Astrocyte (in vitro differentiated cells and primary cell): ENCODE measurements at regions not wholly inside any gene's neighbourhood (a gene's known extent, or its start where the extent isn't known, plus 50 kb on each side); places are given as distances from the start of the nearest gene placed in this dataset.
"Not testable (repeated sequence)": the region's sequence is repeated elsewhere in the genome, so short reads cannot be mapped to it uniquely, and the experiment has no call there.

Experiments used
- DNase-seq: peaks from one replicate; pipeline ENCODE4 v3.0.0-alpha.2; 2010; ENCODE audit warnings: low read depth
- FAIRE-seq: peaks from 2 replicates; lab custom pipeline; 2011; peaks lifted over from hg19 to GRCh38; lab: Jason Lieb, UNC
- H2AFZ ChIP-seq: 2 replicates; pipeline ENCODE4 v1.6.0; 2012; ENCODE audit warnings: low read depth, low read length, inconsistent platforms
- H3K27ac ChIP-seq: 2 replicates; pipeline ENCODE4 v1.5.1; 2011; ENCODE audit warnings: low read depth, low read length, inconsistent platforms
- H3K27me3 ChIP-seq: 2 replicates; pipeline ENCODE4 v1.6.0; 2011; ENCODE audit warnings: low read length, inconsistent platforms; ENCODE audit not compliant: insufficient read depth
- H3K36me3 ChIP-seq: 2 replicates; pipeline ENCODE4 v1.5.1; 2011; ENCODE audit warnings: low read length, inconsistent platforms; ENCODE audit not compliant: insufficient read depth
- H3K4me1 ChIP-seq: 2 replicates; pipeline ENCODE4 v1.5.1; 2011; ENCODE audit warnings: low read length, inconsistent platforms; ENCODE audit not compliant: insufficient read depth
- H3K4me2 ChIP-seq: 2 replicates; pipeline ENCODE4 v1.6.0; 2012; ENCODE audit warnings: low read length, inconsistent platforms
- H3K4me3 ChIP-seq: 2 replicates; pipeline ENCODE4 v1.5.1; 2011; ENCODE audit warnings: low read depth, mild to moderate bottlenecking, low read length, inconsistent platforms; ENCODE audit not compliant: insufficient read depth
- H3K79me2 ChIP-seq: 2 replicates; pipeline ENCODE4 v1.6.0; 2012; ENCODE audit warnings: mild to moderate bottlenecking, low read length, inconsistent platforms; ENCODE audit not compliant: insufficient read depth
- H3K9ac ChIP-seq: 2 replicates; pipeline ENCODE4 v1.6.0; 2012; ENCODE audit warnings: mild to moderate bottlenecking, low read length, inconsistent platforms
- H3K9me3 ChIP-seq: 2 replicates; pipeline ENCODE4 v1.5.1; 2012; ENCODE audit warnings: low read depth, mild to moderate bottlenecking, low read length, inconsistent platforms; ENCODE audit not compliant: insufficient read depth
- H4K20me1 ChIP-seq: 2 replicates; pipeline ENCODE4 v1.6.0; 2012; ENCODE audit warnings: low read length, inconsistent platforms; ENCODE audit not compliant: insufficient read depth
- H3K27ac Mint-ChIP-seq: one replicate; pipeline ENCODE4 v1.8.0; 2021; ENCODE audit warnings: mild to moderate bottlenecking, mixed read lengths; ENCODE audit not compliant: unreplicated experiment
- H3K27me3 Mint-ChIP-seq: one replicate; pipeline ENCODE4 v1.8.0; 2021; ENCODE audit warnings: low read depth, mixed read lengths; ENCODE audit not compliant: unreplicated experiment
- H3K36me3 Mint-ChIP-seq: one replicate; pipeline ENCODE4 v1.8.0; 2021; ENCODE audit warnings: low read depth, mixed read lengths; ENCODE audit not compliant: unreplicated experiment
- H3K4me1 Mint-ChIP-seq: one replicate; pipeline ENCODE4 v1.8.0; 2021; ENCODE audit warnings: low read depth, mixed read lengths; ENCODE audit not compliant: unreplicated experiment
- H3K4me3 Mint-ChIP-seq: one replicate; pipeline ENCODE4 v1.8.0; 2021; ENCODE audit warnings: mild to moderate bottlenecking, moderate library complexity, mixed read lengths; ENCODE audit not compliant: unreplicated experiment
- H3K9me3 Mint-ChIP-seq: one replicate; pipeline ENCODE4 v1.8.0; 2021; ENCODE audit warnings: mild to moderate bottlenecking, mixed read lengths; ENCODE audit not compliant: unreplicated experiment
- EZH2 ChIP-seq: IDR thresholded peaks from 2 replicates; pipeline ENCODE4 v1.6.1; 2012; ENCODE audit warnings: mild to moderate bottlenecking, low read length, inconsistent platforms; ENCODE audit not compliant: insufficient read depth
- TF ChIP-seq, protein P1 (sequence below): IDR thresholded peaks from 2 replicates; pipeline ENCODE4 v1.5.1; 2011; ENCODE audit warnings: low read depth, mild to moderate bottlenecking, inconsistent platforms, low read length, moderate library complexity; ENCODE audit not compliant: insufficient read depth

DNA sequence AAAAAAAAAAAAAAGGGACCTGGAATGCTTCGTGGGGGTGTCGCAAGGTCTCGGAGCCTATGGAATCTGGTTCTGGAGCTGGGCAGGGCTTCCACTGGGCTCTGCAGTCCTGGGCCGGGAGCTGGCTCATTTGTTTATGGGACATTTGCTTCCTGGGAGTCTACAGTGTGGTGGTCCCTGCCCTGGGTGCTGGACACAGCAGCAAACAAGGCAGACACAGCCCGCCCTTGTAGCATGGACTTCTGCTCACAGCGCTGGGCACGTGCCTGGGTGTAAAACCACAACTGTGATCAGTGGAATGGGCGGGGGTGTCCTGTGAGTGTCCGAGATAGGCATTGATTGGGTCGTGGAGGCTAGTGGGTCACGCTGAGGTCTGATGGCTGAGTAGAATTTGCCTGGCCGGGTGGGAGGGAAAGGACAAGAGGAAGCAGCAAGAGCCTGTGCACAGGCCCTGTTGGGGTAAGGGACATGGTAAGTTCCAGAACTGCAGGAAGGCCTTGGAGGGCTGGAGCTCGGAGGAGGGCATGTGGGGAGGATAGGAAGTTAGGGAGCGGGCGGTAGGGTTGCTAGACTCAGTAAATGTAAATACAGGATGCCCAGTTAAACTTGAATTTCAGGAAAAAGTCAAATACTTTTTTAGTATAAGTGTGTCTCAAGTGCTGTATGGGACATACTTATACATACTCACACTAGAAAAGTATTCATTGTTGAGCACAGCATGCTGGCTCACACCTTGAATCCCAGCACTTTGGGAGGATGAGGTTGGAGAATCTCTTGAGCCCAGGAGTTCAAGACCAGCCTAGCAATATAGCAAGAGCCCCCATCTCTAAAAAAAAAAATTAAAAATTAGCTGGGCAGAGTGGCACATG lies 61.3 kb upstream of the PMEPA1 start:
- no peaks in the 10 kb centered on the region for H3K9me3 ChIP-seq
- peaks cover 4% of the 10 kb centered on the region for H3K9me3 Mint-ChIP-seq
- no peaks in the 10 kb centered on the region for H4K20me1 ChIP-seq
- peaks cover 10% of the 10 kb centered on the region for H3K27me3 Mint-ChIP-seq
- no peak overlapping the region for H3K9ac ChIP-seq
- no peak for FAIRE-seq
- TF ChIP-seq, protein P1, sequence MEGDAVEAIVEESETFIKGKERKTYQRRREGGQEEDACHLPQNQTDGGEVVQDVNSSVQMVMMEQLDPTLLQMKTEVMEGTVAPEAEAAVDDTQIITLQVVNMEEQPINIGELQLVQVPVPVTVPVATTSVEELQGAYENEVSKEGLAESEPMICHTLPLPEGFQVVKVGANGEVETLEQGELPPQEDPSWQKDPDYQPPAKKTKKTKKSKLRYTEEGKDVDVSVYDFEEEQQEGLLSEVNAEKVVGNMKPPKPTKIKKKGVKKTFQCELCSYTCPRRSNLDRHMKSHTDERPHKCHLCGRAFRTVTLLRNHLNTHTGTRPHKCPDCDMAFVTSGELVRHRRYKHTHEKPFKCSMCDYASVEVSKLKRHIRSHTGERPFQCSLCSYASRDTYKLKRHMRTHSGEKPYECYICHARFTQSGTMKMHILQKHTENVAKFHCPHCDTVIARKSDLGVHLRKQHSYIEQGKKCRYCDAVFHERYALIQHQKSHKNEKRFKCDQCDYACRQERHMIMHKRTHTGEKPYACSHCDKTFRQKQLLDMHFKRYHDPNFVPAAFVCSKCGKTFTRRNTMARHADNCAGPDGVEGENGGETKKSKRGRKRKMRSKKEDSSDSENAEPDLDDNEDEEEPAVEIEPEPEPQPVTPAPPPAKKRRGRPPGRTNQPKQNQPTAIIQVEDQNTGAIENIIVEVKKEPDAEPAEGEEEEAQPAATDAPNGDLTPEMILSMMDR: no peak
- no peak for TF ChIP-seq EZH2
- no peak overlapping the region for H3K4me3 ChIP-seq
- no peak overlapping the region for H3K27ac ChIP-seq
- no peaks in the 10 kb centered on the region for H3K36me3 ChIP-seq
- H3K4me1 ChIP-seq: peaks cover 20% of the 10 kb centered on the region
- H3K4me1 Mint-ChIP-seq: peaks cover 28% of the 10 kb centered on the region
- no peak overlapping the region for H2AFZ ChIP-seq
- no peaks in the 10 kb centered on the region for H3K79me2 ChIP-seq
- H3K4me3 Mint-ChIP-seq: no peak overlapping the region
- H3K4me2 ChIP-seq: no peak overlapping the region
- peak overlapping the region; percentile 5 for H3K27ac Mint-ChIP-seq
- DNase-seq: no peak
- no peaks in the 10 kb centered on the region for H3K36me3 Mint-ChIP-seq
- peaks cover 3% of the 10 kb centered on the region for H3K27me3 ChIP-seq

DNA sequence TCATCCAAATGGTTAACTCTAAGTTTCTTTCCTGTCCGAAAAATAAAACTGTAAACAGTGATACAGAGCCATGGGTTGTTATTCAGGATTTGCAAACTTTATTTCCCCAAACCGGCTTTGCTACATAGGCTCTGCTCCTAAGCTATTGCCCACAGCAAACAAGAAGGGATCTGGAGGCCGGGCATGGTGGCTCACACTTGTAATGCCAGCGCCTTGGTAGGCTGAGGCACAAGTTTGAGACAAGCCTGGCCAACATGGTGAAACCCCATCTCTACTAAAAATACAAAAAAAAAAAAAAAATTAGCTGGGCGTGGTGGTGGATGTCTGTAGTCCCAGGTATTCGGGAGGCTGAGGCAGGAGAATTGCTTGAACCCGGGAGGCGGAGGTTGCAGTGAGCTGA lies 60.6 kb upstream of the PMEPA1 start:
- H3K4me3 Mint-ChIP-seq, DNase-seq, H3K27me3 ChIP-seq, H3K4me2 ChIP-seq, H3K27ac ChIP-seq, H3K9me3 Mint-ChIP-seq, H3K4me3 ChIP-seq, H3K9me3 ChIP-seq, H3K9ac ChIP-seq, H3K36me3 ChIP-seq, H2AFZ ChIP-seq, FAIRE-seq, H3K36me3 Mint-ChIP-seq, H3K79me2 ChIP-seq, H3K27ac Mint-ChIP-seq, H4K20me1 ChIP-seq, H3K27me3 Mint-ChIP-seq: not testable (repeated sequence)
- peaks cover 20% of the 10 kb centered on the region for H3K4me1 ChIP-seq
- H3K4me1 Mint-ChIP-seq: peaks cover 28% of the 10 kb centered on the region

DNA sequence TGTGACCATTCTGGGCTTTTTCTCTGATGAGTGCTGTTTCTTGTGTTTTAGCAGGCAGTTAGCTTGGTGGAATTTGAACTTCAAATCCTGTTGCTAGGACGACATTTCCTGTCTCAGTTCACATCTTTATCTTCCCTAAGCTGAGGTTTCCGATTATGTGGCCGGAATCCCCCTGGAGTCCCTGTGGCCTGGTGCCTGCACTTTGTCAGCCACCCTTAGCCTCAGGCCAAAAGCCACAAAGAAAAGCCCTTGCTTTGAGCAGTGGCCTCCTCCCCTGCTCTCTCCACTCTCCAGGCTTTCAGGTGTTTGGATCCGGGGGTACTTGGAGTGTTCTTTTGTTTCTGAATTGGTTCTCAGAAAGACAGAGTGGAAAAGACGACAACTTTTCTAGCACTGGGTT lies 59.9 kb upstream of the PMEPA1 start:
- no peak for FAIRE-seq
- no peak for DNase-seq
- H3K9ac ChIP-seq: no peak overlapping the region
- peaks cover under 1% of the 10 kb centered on the region for H3K9me3 ChIP-seq
- no peaks in the 10 kb centered on the region for H3K36me3 Mint-ChIP-seq
- H3K36me3 ChIP-seq: no peaks in the 10 kb centered on the region
- peaks cover 3% of the 10 kb centered on the region for H3K27me3 ChIP-seq
- H2AFZ ChIP-seq: no peak overlapping the region
- no peak overlapping the region for H3K4me2 ChIP-seq
- H4K20me1 ChIP-seq: no peaks in the 10 kb centered on the region
- H3K4me3 ChIP-seq: no peak overlapping the region
- peaks cover 2% of the 10 kb centered on the region for H3K27me3 Mint-ChIP-seq
- H3K4me1 Mint-ChIP-seq: peaks cover 30% of the 10 kb centered on the region
- H3K79me2 ChIP-seq: no peaks in the 10 kb centered on the region
- peaks cover 20% of the 10 kb centered on the region for H3K4me1 ChIP-seq
- peak overlapping the region; percentile 19 for H3K27ac Mint-ChIP-seq
- no peak overlapping the region for H3K4me3 Mint-ChIP-seq
- TF ChIP-seq, protein P1: no peak
- no peak for TF ChIP-seq EZH2
- H3K27ac ChIP-seq: no peak overlapping the region
- H3K9me3 Mint-ChIP-seq: peaks cover 2% of the 10 kb centered on the region
